Esophagus (tissue), 2 donors: ENCODE measurements at regions not wholly inside any gene's neighbourhood (a gene's known extent, or its start where the extent isn't known, plus 50 kb on each side); places are given as distances from the start of the nearest gene placed in this dataset.

Experiments
- H3K27ac ChIP-seq, 2 donors: one replicate each; pipeline ENCODE4 v1.5.1; 2013; ENCODE audit warnings: low read depth in 2 of 2, mild to moderate bottlenecking in 2 of 2, inconsistent platforms in 1 of 2, low read length in 1 of 2, moderate library complexity in 1 of 2
- H3K27me3 ChIP-seq, 2 donors: one replicate each; pipeline ENCODE4 v1.6.1; 2013; ENCODE audit warnings: low read length in 2 of 2, control low read depth in 1 of 2, mild to moderate bottlenecking in 1 of 2; ENCODE audit not compliant: insufficient read depth in 2 of 2, control insufficient read depth in 1 of 2
- H3K36me3 ChIP-seq, 2 donors: one replicate each; pipeline ENCODE4 v1.6.1; 2013; ENCODE audit warnings: low read length in 1 of 2; ENCODE audit not compliant: control insufficient read depth in 2 of 2, insufficient read depth in 2 of 2
- H3K4me1 ChIP-seq, 2 donors: one replicate each; pipeline ENCODE4 v1.6.1; 2013; ENCODE audit warnings: low read length in 1 of 2; ENCODE audit not compliant: control insufficient read depth in 2 of 2, insufficient read depth in 2 of 2
- H3K4me3 ChIP-seq, 2 donors: one replicate each; pipeline ENCODE4 v1.5.1; 2013; ENCODE audit warnings: low read length in 2 of 2, mild to moderate bottlenecking in 2 of 2, low read depth in 1 of 2, moderate library complexity in 1 of 2
- H3K9me3 ChIP-seq, 2 donors: one replicate each; pipeline ENCODE4 v1.6.1; 2013; ENCODE audit warnings: mild to moderate bottlenecking in 2 of 2, low read depth in 1 of 2, low read length in 1 of 2, moderate library complexity in 1 of 2; ENCODE audit not compliant: control insufficient read depth in 2 of 2, insufficient read depth in 1 of 2
- WGBS, 2 donors: extraction: QIAGEN DNeasy Blood & Tissue Kit; methylation state at CpG; one replicate each; pipeline ENCODE4 v1.1.7; 2013; 5-methylcytosine and 5-hydroxymethylcytosine counted together
- donor health status: healthy with polysubstance abuse.
- donor health status: Bipolar disorder and iron deficiency.

DNA sequence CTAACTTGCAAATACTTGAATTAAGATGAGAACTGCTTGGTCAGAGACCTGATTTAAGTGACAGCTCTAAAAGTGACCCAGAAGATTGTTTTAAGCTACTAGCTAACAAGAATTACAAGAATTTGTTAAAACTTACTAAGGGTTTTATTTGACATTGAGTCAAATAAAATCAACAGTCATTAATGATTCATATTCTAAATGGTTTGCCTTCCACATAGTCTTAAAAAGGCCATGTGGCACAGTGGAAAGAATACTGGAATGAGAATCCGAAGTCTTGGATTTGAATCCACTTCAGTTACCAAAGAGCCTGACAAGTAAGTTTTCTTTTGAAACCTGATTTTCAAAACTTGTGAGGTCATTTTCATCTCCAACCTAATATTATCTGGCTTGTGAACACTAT is 489.3 kb downstream of the ADCYAP1 start:
- Histone ChIP-seq H3K27ac (no peak overlapping the region), H3K36me3 (no peaks in the 10 kb centered on the region), H3K27me3 (no peaks in the 10 kb centered on the region), H3K9me3 (no peaks in the 10 kb centered on the region), H3K4me3 (no peak overlapping the region), H3K4me1 (no peaks in the 10 kb centered on the region)
- WGBS, 2 donors = 87 to 92% methylated on average over 1 of the region's 1 CpG

- Histone ChIP-seq H3K27ac (no peak overlapping the region), H3K36me3 (no peaks in the 10 kb centered on the region), H3K4me3 (no peak overlapping the region), H3K9me3 (no peaks in the 10 kb centered on the region), H3K27me3 (no peaks in the 10 kb centered on the region), H3K4me1 (no peaks in the 10 kb centered on the region)
- WGBS, 2 donors = 88 to 89% methylated on average over 1 of the region's 1 CpG
Observed at GRCh38 chr18:1394426-1394825, 489.8 kb downstream of the ADCYAP1 start.

- WGBS, 2 donors = 76 to 80% methylated on average over 5 of the region's 5 CpGs
- H3K27ac ChIP-seq = no peak overlapping the region
Observed at GRCh38 chr18:1394966-1395365, 490.3 kb downstream of the ADCYAP1 start.

DNA sequence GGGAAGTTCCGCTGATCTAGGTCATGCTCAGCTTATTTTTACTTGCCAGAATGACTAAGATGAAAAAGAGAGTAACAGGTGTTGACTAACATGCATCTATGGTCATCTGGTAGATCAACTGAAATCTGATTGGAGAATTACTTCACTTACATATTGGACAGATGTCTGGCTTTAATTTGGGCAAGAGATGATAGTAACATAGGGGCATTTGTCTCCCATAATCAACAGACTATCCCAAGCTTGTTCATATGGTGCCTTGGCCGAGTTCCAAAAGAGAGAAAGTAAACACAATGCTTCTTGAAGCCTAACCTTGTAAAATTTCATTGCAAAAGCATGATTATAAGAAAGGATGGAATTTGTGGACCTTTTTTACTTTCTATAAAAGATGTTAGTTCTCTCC is 503.7 kb downstream of the ADCYAP1 start:
- Histone ChIP-seq H3K36me3 (no peaks in the 10 kb centered on the region), H3K9me3 (no peaks in the 10 kb centered on the region), H3K27ac (no peak overlapping the region), H3K4me1 (no peaks in the 10 kb centered on the region), H3K27me3 (no peaks in the 10 kb centered on the region), H3K4me3 (no peak overlapping the region)
- WGBS, 2 donors = 40 to 45% methylated on average over 2 of the region's 2 CpGs

More at GRCh38 chr18:1394966-1395365, 490.3 kb downstream of the ADCYAP1 start:
- Histone ChIP-seq H3K36me3 (no peaks in the 10 kb centered on the region), H3K27me3 (no peaks in the 10 kb centered on the region), H3K4me1 (no peaks in the 10 kb centered on the region), H3K9me3 (no peaks in the 10 kb centered on the region), H3K4me3 (no peak overlapping the region)

GRCh38 chr18:1412655-1413322 is 508.1 kb downstream of the ADCYAP1 start:
- no peaks in the 10 kb centered on the region for H3K36me3 ChIP-seq
- H3K9me3 ChIP-seq = no peaks in the 10 kb centered on the region
- H3K4me3 ChIP-seq = no peak overlapping the region
- H3K27ac ChIP-seq = no peak overlapping the region
- 43 to 48% methylated on average over 2 of the region's 2 CpGs for WGBS, 2 donors
- no peaks in the 10 kb centered on the region for H3K27me3 ChIP-seq
- H3K4me1 ChIP-seq = no peaks in the 10 kb centered on the region

DNA sequence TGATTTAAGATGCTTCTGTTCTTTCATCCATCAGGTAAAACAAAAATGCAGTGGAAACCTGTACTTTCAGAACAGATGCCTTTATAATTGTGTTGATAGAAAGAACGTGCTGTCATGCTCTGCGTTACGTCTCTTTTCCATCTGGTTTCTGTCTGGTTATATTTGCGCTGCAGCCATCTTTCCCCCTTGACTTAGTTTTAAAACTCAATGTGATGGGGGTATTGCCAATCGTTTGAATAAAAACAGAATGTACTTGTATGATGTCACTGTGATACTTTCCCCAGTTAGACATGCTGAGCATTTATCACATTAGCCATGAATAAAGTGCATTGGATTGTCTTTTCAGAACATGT is 508.6 kb downstream of the ADCYAP1 start:
- H3K27me3 ChIP-seq = no peaks in the 10 kb centered on the region
- no peak overlapping the region for H3K27ac ChIP-seq
- no peak overlapping the region for H3K4me3 ChIP-seq
- H3K36me3 ChIP-seq = no peaks in the 10 kb centered on the region
- no peaks in the 10 kb centered on the region for H3K9me3 ChIP-seq
- H3K4me1 ChIP-seq = no peaks in the 10 kb centered on the region
- 81 to 86% methylated on average over 5 of the region's 5 CpGs for WGBS, 2 donors

GRCh38 chr18:1416074-1416473 is 511.4 kb downstream of the ADCYAP1 start:
- WGBS, 2 donors = 88 to 89% methylated on average over 6 of the region's 6 CpGs
- no peak overlapping the region for H3K27ac ChIP-seq
- no peaks in the 10 kb centered on the region for H3K4me1 ChIP-seq
- no peaks in the 10 kb centered on the region for H3K27me3 ChIP-seq
- H3K36me3 ChIP-seq = no peaks in the 10 kb centered on the region
- no peaks in the 10 kb centered on the region for H3K9me3 ChIP-seq
- no peak overlapping the region for H3K4me3 ChIP-seq

DNA sequence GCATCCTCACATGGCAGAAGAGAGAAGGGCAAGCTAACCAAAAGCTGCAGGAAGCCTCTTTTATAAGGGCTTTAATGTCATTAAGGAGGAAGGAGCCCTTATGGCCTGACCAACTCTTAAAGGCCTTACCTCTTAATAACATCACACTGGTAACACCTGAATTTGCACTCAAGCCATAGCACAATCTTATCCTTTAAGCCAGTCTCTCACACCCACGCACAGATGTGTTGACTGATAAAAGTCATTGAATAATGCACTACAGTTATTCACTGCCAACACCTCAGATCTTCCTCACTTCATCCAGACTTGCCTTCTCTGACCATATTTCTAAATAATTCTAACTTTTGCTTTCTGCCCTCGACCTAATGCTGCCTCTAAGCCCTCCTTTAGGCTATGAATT is 516.8 kb downstream of the ADCYAP1 start:
- Histone ChIP-seq H3K4me3 (no peak overlapping the region), H3K4me1 (no peaks in the 10 kb centered on the region), H3K27ac (no peak overlapping the region), H3K36me3 (no peaks in the 10 kb centered on the region), H3K27me3 (no peaks in the 10 kb centered on the region), H3K9me3 (no peaks in the 10 kb centered on the region)
- 52% methylated on average over 2 of the region's 2 CpGs for WGBS, 2 donors

GRCh38 chr18:1422634-1423033 is 518.0 kb downstream of the ADCYAP1 start:
- no peaks in the 10 kb centered on the region for H3K27me3 ChIP-seq
- no peaks in the 10 kb centered on the region for H3K9me3 ChIP-seq
- H3K27ac ChIP-seq = no peak overlapping the region
- no peak overlapping the region for H3K4me3 ChIP-seq
- WGBS, 2 donors = 85 to 90% methylated on average over 2 of the region's 2 CpGs
- H3K4me1 ChIP-seq = no peaks in the 10 kb centered on the region
- no peaks in the 10 kb centered on the region for H3K36me3 ChIP-seq

DNA sequence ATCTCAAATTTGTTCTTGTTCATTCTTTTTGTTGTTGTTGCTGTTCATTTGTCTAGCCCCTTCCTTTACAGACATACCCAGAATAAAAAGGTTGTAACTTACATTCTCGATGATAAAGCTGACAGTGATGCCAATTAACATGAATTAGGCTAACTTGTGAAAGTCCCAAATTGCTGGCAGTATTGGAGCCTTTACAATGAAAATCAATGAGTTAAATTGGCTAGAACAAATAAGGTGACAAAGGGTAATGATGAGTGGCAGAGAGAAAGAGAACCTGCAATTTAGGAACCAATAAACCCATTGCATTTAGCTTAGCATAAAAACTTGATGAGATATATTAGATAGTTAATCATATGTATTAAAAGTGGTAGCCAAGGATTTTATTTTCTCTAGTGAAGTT is 521.0 kb downstream of the ADCYAP1 start:
- Histone ChIP-seq H3K4me3 (no peak overlapping the region), H3K27me3 (no peaks in the 10 kb centered on the region), H3K9me3 (no peaks in the 10 kb centered on the region), H3K4me1 (no peaks in the 10 kb centered on the region), H3K27ac (no peak overlapping the region), H3K36me3 (no peaks in the 10 kb centered on the region)
- WGBS, 2 donors = 51 to 63% methylated on average over 1 of the region's 1 CpG
